GM18502 (cell line): ENCODE measurements at regions not wholly inside any gene's neighbourhood (a gene's known extent, or its start where the extent isn't known, plus 50 kb on each side); places are given as distances from the start of the nearest gene placed in this dataset.
"Not testable (repeated sequence)": the region's sequence is repeated elsewhere in the genome, so short reads cannot be mapped to it uniquely, and the experiment has no call there.

Experiments used
- ATAC-seq: cut with Tn5 transposase; IDR thresholded peaks from one replicate; pipeline ENCODE4 v1.9.1; 2021; ENCODE audit warnings: mild to moderate bottlenecking; ENCODE audit not compliant: unreplicated experiment, poor library complexity

DNA sequence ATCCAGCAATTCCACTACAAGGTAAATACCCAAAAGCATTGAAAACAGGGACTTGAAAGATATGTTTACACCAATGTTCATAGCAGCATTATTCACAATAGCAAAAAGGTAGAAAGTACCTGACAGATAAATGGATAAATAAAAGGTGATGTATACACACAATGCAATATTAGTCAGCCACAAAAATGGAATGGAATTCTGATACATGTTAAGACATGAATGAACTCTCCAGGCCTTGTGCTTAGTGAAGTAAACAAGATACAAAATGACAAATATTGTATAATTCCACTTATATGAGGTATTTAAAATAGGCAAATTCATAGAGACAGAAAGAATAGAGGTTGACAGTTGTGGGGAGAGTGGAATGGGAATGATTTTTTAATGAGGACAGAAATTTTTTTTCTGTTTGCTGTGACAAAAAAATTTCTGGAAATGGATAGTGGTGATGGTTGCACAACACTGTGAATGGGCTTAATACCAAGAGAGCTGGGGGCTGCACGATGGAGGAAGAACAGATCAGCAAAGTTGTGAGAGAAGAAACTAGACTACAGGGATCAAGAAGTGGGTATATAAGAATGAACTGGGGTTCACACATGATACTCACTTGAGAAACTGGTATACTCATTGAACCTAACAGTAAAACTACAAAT lies 137.2 kb downstream of the MZT1 start:
- no peak for ATAC-seq

DNA sequence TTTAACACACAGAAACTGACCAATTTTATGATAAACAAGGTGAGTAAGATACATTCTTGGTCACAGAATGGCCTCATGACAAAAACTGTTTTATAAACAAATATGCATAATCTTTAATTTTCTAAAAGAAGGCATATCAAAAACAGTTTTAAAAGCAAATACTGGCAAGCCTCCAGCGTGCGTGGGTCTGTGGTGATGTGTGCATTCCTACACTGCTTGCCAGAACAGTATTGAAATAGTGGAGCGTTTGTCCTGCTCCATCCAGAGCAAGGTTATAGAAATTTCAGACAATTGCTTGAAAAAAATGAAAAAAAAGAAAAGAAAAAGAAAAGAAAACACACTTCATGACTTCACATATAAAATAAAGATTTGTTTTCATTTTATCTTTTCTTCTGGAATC lies 140.9 kb downstream of the MZT1 start:
- ATAC-seq, result no peak

DNA sequence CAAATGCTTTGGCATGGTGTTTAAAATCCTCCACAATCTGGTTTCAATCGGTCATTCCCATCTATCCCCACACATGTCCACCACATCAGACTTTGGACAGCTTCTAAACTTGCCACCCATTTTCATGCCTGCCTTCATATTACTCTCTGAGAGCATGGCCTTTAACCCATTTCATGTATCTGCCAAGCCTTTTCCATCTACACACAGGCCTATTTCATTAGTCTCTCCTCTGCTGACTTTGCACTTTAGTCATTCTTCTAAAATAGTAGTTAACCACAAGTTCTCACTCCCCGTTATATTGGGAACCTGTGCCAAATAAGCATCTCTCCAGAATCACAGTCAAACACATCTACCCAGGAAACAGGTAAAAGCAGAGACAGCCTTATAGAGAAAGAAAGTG lies 142.2 kb downstream of the MZT1 start:
- ATAC-seq, result no peak

DNA sequence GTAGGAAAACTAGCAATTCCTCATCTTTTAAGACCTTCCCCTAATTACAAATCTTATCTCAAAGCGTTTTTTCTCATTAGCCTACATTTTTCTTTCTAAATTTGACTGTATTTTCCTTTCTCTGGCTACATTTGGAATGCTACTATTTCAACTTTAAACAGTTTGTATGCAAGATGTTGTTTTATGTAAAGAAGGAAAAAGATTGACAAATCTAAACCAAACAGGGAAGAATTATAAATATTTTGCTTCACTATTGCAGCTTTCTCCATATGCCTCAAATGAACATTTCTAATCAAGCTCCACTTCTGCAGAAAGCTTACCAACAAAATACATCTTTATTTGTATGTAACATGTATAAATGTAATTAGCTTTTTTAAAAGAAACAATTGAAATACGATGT lies 156.2 kb downstream of the MZT1 start:
- ATAC-seq, result no peak

DNA sequence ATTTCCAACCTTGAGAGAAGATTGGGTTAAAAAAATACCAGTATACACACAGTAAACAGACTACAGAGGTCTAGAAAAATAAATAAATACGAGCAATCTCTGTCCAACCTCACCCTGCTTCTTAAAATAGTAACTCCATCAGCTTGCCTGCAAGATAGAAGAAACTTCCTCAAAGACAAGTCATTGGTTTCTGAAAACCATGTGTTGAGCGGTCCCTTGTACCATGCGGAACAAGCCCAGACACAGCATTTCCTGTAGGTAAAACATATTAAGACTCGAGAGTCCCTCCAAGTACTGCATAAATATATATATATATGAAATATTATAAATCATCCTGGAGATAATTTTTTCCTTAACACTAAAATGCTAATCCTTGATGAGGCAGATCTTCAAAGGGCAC lies 157.4 kb downstream of the MZT1 start:
- ATAC-seq, result peak; percentile 77

DNA sequence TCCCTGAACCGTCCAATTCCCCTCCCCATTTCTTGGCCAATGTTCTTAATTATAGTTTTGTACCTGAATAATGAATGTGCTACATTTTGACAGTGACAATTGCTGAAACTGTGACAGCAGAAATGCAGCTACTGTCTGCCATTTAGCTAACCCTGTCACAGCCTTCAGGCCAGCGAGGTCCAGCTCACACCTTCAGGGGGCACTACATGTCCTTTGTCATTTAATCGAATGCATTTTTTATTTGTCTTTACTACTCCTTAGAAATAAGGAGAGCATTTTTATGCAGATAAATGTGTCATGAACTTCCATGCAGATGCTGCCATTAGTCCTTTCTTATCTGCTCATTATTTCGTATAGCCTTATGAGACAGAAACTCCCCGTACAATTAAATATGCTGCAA lies 159.9 kb downstream of the MZT1 start:
- ATAC-seq, result no peak

DNA sequence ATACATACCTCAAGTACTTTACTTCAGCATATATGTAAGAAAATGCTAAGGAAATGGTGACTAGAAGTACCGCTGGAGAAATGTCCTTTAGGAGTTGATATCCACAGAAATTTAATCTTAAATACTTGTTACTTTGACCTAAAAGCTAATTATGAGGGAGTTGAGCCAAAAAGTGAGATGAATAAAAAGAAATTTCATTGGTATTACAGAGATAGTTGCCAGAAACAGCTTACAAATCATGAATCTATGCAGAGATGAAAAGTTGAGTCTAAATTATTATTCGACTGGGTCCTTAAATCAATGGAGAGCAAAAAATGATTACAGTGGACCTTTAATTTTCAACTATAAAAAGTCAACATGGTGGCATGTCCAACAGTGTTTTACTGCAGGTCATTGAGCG lies 160.9 kb downstream of the MZT1 start:
- no peak for ATAC-seq

DNA sequence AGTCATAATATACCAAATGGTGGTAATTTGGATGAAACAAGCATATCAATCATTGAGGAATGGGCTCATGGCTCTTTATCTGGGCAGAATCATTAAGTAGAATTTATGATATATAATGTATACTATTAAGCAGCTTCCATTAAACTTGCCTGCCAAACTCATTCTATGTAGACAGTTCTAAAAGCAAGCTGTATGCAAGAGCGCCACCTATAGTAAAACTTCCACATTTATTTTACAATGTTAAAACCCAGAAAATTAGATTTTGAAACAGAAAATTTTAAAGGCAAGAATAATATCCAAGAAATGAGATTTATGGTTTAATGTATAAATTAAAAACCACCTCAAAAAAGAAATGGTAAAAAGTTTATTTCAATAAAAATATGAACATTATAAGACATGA lies 161.5 kb downstream of the MZT1 start:
- ATAC-seq, result peak; percentile 43

DNA sequence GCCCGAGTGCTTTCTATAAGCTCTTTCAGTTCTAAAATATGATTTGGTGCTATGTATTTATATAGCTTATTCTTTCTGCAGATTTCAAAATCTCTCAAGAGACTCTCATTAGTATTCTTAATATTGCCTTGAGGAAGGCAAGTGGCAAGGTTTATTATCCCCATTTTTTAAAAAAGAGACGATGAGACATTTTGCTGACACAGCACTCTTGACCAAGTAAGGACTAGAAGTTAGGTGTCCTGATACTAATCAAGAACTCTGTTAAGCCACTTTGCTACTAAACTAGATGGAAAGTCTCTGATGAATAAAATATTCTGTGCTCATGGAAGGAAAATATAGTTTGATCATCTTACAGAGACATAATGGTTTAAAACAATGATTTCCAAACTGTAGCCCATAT lies 164.7 kb downstream of the MZT1 start:
- ATAC-seq, result no peak

DNA sequence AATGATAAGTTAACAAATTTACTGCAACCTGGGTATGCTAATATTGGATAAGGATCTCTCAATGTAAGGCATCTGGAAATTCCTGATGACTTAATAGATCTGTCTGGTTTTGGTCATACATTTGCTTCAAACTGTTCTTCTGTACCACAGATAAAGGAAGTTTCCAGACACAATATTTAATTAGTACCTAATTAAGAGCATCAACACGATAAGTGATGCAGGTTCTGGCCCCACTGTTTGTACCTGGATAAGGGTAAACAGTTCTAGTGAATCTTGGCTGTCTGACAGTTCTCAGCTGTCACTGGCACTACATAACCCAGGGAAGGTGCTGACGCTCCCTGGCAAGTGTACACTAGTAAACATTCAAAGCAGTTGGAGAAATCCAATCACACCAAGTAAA lies 165.6 kb downstream of the MZT1 start:
- ATAC-seq, result no peak

DNA sequence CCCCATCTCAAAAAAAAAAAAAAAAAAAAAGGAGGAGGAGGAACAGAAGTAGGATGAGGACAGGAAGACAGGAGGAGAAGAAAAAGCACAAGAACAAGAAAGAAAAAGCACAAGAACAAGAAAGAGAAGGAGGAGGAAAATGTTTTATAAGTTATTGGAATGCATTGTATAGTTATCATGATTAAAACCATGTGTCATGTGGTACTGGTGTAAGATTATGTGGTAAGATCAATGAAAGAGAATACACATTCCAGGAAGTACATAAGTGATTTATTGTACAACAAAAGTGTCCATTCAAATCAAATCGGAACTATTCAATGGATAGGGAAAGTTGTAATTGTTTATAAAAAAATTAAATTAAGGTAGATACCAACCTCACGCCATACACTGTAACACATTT lies 167.7 kb downstream of the MZT1 start:
- ATAC-seq, result no peak

DNA sequence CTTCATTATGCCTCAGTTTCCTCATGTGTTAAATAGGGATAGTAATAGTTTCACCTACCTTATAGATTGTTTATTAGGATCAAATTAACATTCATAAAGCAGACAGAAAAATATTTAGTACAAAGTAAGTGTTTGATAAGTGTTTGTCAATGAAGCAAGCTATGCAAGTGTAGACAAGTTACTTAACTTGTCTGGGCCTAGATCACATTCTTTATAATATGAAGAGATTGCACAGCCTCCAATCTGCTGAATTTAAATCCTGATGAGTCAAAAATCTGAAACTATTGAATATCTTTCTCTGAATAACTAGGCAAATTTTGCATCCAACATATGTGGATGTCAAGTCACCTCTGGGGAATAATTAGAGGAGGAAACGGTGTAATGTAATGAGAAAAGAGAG lies 170.5 kb downstream of the MZT1 start:
- no peak for ATAC-seq

DNA sequence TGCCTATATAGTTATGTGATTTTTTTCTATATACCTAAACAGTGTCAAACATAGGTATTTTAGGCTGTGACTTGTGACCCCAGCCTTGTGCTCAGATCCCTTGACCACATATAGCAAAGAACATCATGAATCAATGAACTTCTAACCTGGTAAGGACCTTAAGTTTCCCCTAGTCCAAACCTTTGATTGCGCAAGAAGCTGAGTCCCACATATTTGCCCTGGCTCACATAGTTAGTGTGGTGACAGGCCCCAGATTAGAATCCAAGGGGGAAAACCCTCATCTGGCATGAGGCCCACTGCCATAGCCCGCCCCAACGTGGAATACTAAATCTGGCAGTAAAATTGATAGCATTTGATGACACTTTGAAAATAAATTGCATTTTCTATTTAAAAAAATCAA lies 171.8 kb downstream of the MZT1 start:
- ATAC-seq, result no peak

DNA sequence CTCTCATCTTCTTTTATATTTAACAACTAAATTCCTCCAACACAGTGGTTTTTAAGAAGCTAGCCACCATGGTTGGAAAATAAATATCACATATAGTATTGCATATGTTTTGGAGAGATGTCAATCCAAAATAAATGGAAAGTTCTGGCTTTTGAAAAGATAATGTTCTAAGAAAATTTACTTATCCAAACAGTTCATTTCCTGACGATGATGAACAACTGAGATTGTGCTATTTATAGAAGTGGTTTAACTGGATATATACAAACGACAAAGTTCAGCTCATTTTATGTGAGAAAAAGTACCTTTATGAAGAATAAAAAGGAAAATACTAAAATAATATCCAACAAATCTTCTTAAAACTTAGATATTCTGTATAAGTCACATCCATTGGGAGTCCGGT lies 174.7 kb downstream of the MZT1 start:
- ATAC-seq, result no peak

DNA sequence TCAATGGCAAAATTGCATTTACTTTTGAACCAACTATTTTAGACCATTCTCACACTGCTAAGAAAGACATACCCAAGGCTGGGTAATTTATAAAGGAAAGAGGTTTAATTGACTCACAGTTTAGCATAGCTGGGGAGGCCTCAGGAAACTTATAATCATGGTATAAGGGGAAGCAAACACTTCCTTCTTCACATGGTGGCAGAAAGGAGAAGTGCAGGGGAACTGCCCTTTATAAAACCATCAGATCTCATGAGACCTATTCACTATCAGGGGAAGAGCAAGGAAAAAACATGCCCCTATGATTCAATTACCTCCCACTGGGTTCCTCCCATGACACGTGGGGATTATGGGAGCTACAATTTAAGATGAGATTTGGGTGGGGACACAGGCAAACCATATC lies 181.5 kb downstream of the MZT1 start:
- not testable (repeated sequence) for ATAC-seq

DNA sequence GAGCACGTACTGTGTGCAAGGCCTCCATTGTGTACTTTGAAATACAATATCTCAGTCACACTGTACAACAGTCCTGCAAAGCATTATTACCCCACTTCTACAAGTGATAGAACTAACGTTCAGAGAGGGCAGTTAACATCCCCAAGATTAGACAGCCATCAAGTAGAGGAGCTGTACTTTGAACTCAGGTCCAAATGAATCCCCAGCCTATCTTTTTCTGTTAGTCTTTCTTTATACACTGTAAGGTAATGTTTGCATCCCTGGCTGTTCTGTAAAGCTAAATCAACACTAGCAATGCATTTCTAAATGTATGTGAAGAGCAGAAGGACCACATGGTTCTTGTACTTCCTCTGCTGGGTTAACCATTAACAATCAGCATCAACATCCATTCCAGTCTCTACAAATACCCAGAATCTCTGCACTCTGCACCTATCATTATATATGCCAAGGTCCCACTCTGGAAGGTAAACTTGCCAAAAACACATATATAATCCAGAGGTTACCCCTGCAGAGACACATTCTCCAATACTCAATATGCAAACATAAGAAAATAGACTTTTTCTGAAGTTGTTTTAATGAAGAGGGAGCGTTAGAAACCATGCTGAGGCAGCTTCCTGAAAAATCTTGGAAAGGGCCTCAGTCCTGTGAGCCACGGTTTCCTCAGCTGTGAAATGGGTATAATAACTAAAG lies 182.3 kb downstream of the MZT1 start:
- ATAC-seq, result no peak

DNA sequence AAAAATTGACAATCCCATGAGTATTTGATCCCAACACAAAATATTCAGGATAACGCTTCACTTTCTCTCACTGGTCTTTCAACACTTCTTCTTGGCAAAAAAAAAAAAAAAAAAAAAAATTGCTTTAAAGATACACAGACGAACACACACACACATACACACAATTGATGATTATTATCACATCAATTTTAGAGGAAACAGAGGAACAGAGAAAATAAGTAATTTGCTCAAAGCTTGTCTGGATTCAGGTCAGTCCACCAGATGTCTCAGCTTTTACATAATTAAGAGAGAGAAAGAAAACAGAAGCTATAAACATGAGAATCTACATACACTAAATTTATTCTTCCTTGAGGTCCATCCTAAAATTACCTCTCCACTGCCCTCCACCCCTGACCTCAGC lies 183.4 kb downstream of the MZT1 start:
- ATAC-seq, result no peak

DNA sequence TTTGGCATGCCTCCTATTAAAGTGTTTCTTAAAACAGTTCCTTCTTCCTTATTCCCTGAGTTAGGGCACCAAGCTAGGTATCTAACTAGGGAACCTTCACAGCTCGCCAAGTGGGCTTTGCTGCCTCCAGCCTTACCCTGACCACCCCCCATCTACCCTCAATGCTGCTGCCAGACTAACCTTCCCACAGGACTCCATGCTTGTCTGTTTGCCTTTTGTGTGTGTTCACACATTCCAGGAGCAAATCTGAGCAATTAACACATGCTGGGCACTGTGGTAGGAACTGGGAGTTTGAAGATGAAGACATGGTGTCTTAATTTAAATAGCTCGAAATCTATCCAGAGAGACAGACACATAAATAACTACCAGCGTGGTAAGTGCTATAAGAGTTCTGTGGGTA lies 185.2 kb downstream of the MZT1 start:
- no peak for ATAC-seq

DNA sequence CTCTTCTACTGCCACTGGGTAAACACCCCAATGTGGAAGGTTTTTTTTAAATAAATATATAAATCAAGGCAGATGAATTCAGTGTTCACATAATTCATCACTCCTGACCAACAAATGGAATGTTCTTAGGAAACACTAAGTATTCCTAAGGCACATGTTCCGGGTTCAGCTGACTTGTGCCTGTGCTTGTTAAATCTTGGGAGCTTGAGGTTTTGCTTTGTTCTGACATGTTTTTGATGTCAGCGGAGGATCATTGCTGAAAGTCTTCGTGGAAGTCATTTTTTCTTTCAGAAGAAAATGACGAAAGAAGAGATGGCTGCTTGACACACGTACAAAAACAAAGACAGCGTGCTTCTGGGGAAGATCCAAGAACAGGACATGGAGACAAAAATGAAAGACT lies 185.8 kb downstream of the MZT1 start:
- no peak for ATAC-seq

DNA sequence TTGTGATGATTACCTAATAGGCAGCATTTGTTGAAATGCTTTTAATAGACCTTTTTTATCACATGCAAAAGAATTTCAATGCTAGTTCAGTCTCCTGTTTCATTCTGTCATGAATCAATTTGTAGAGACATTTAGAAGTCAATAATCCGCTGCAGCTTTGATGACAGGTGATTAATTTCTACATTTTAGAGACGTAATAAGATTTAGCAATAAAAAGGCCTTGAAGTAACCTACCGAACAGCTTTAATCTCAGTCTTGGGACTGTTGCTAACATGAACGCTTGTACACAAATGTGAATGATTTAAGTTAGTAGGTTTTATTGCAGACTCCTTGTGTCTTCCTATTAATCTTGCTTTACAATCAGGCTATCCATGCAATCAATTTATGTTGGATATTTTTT lies 186.5 kb downstream of the MZT1 start:
- ATAC-seq, result no peak

DNA sequence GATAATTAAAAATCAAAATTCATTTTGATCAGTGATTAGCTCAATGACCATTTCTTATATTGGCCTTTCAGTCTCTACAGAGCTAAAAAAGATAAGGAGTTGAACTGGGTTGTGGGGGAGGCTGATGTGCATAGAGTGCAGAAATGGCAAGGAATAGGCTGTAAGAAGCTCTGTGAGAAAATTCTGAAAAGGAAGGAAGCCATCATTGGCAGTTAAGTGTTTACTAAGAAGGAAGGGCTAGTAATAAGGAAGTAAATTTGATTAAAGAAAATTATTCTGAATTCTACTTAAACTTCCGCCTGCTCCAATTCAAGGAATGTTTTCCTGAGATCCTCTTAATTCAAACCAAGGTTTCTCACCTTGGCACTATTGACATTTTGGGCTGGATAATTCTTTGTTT lies 187.5 kb downstream of the MZT1 start:
- no peak for ATAC-seq

DNA sequence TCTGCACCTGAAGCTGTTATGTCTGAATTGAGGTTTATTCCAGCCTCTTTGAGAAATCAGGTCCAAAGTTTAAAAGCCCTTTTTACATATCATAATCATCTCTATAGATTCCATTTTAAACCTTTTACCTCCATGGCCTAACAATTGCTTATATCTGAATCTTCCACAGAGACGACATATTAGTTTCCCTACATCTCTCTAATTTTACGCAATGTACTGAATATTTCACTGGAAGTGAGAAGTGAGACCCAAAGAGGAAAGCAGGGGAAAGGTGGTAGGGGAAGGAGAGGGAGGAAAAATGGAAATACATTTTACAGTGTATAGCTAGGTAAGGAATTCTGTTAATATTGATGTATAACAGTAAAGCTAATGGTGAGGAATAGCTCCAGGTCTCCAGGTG lies 189.6 kb downstream of the MZT1 start:
- ATAC-seq, result no peak
